Karpas-422 (cell line): ENCODE measurements at regions not wholly inside any gene's neighbourhood (a gene's known extent, or its start where the extent isn't known, plus 50 kb on each side); places are given as distances from the start of the nearest gene placed in this dataset.
"Not testable (repeated sequence)": the region's sequence is repeated elsewhere in the genome, so short reads cannot be mapped to it uniquely, and the experiment has no call there.

ENCODE experiments used
- DNase-seq: peaks from one replicate; pipeline ENCODE4 v3.0.0-alpha.2; 2015
- H2AFZ ChIP-seq: fragments of 200-600 bp; sonication (generic); 2 replicates; pipeline ENCODE4 v1.6.1; 2014; ENCODE audit warnings: antibody characterized with exemption, low read length, mixed read lengths
- H3K27ac ChIP-seq: fragments of 200-600 bp; sonication (generic); 2 replicates; pipeline ENCODE4 v1.5.1; 2014; ENCODE audit warnings: mild to moderate bottlenecking, low read length, moderate library complexity
- H3K27me3 ChIP-seq: fragments of 200-600 bp; sonication (generic); 2 replicates; pipeline ENCODE4 v1.6.1; 2014; ENCODE audit warnings: low read length, mixed read lengths
- H3K36me3 ChIP-seq: fragments of 200-600 bp; sonication (generic); 2 replicates; pipeline ENCODE4 v1.6.1; 2014; ENCODE audit warnings: low read length, mixed read lengths; ENCODE audit not compliant: insufficient read depth
- H3K4me1 ChIP-seq: fragments of 200-600 bp; sonication (generic); 2 replicates; pipeline ENCODE4 v1.6.1; 2014; ENCODE audit warnings: mild to moderate bottlenecking, low read length, mixed read lengths
- H3K4me2 ChIP-seq: fragments of 200-600 bp; sonication (generic); 2 replicates; pipeline ENCODE4 v1.6.1; 2014; ENCODE audit warnings: low read length, low read depth, mild to moderate bottlenecking; ENCODE audit not compliant: poor library complexity, severe bottlenecking
- H3K4me3 ChIP-seq: fragments of 200-600 bp; sonication (generic); 2 replicates; pipeline ENCODE4 v1.5.1; 2014; ENCODE audit warnings: mild to moderate bottlenecking, antibody characterized with exemption, low read length, mixed read lengths
- H3K79me2 ChIP-seq: fragments of 200-600 bp; sonication (generic); 2 replicates; pipeline ENCODE4 v1.6.1; 2014; ENCODE audit warnings: mild to moderate bottlenecking, low read length, mixed read lengths
- H3K9ac ChIP-seq: fragments of 200-600 bp; sonication (generic); 2 replicates; pipeline ENCODE4 v1.6.0; 2014; ENCODE audit warnings: low read length
- H3K9me2 ChIP-seq: fragments of 200-600 bp; sonication (generic), shearing (Covaris generic); replicated peaks from 2 replicates; pipeline ENCODE4 v1.6.0; 2014; ENCODE audit warnings: mild to moderate bottlenecking, low read length, moderate library complexity; ENCODE audit not compliant: insufficient read depth
- H3K9me3 ChIP-seq: fragments of 300-700, 200-600 bp; sonication (generic); 2 replicates; pipeline ENCODE4 v1.6.1; 2014; ENCODE audit warnings: low read length, mixed read lengths
- H4K20me1 ChIP-seq: fragments of 200-600 bp; sonication (generic); 2 replicates; pipeline ENCODE4 v1.6.1; 2014; ENCODE audit warnings: mild to moderate bottlenecking, antibody characterized with exemption, low read length, low read depth; ENCODE audit not compliant: insufficient read depth

GRCh38 chr19:14315433-14315832 is 65.8 kb upstream of the ADGRE5 start:
- no peaks in the 10 kb centered on the region for H3K27me3 ChIP-seq

GRCh38 chr19:14310055-14310454 is 71.2 kb upstream of the ADGRE5 start:
- no peak overlapping the region for H3K27ac ChIP-seq
- no peaks in the 10 kb centered on the region for H3K9me3 ChIP-seq
- no peaks in the 10 kb centered on the region for H3K27me3 ChIP-seq
- no peak overlapping the region for H3K4me2 ChIP-seq
- no peaks in the 10 kb centered on the region for H3K4me1 ChIP-seq
- H2AFZ ChIP-seq, result no peak overlapping the region
- H3K9me2 ChIP-seq, result no peaks in the 10 kb centered on the region
- DNase-seq, result no peak
- H3K36me3 ChIP-seq, result no peaks in the 10 kb centered on the region
- no peaks in the 10 kb centered on the region for H4K20me1 ChIP-seq
- no peak overlapping the region for H3K9ac ChIP-seq
- H3K79me2 ChIP-seq, result no peaks in the 10 kb centered on the region
- H3K4me3 ChIP-seq, result no peak overlapping the region

More at GRCh38 chr19:14315433-14315832, 65.8 kb upstream of the ADGRE5 start:
- H3K4me2 ChIP-seq, result no peak overlapping the region
- H3K79me2 ChIP-seq, result no peaks in the 10 kb centered on the region
- H3K9ac ChIP-seq, result no peak overlapping the region
- no peak overlapping the region for H3K27ac ChIP-seq
- H3K4me3 ChIP-seq, result no peak overlapping the region
- H4K20me1 ChIP-seq, result no peaks in the 10 kb centered on the region
- H2AFZ ChIP-seq, result no peak overlapping the region
- H3K36me3 ChIP-seq, result no peaks in the 10 kb centered on the region
- no peak for DNase-seq
- no peaks in the 10 kb centered on the region for H3K4me1 ChIP-seq
- H3K9me2 ChIP-seq, result no peaks in the 10 kb centered on the region
- H3K9me3 ChIP-seq, result no peaks in the 10 kb centered on the region

- H3K9ac ChIP-seq, result no peak overlapping the region
- H3K9me3 ChIP-seq, result no peaks in the 10 kb centered on the region
- H2AFZ ChIP-seq, result no peak overlapping the region
- H3K36me3 ChIP-seq, result no peaks in the 10 kb centered on the region
- no peaks in the 10 kb centered on the region for H3K9me2 ChIP-seq
- no peaks in the 10 kb centered on the region for H3K4me1 ChIP-seq
- H3K27me3 ChIP-seq, result no peaks in the 10 kb centered on the region
- H4K20me1 ChIP-seq, result no peaks in the 10 kb centered on the region
- no peak for DNase-seq
- no peak overlapping the region for H3K4me2 ChIP-seq
- H3K27ac ChIP-seq, result no peak overlapping the region
- H3K4me3 ChIP-seq, result no peak overlapping the region
- H3K79me2 ChIP-seq, result no peaks in the 10 kb centered on the region
Measured at GRCh38 chr19:14305706-14306105, 75.5 kb upstream of the ADGRE5 start.

- H3K27me3 ChIP-seq, result no peaks in the 10 kb centered on the region
- no peaks in the 10 kb centered on the region for H3K4me1 ChIP-seq
- DNase-seq, result no peak
- no peak overlapping the region for H3K9ac ChIP-seq
- no peaks in the 10 kb centered on the region for H4K20me1 ChIP-seq
- no peak overlapping the region for H3K27ac ChIP-seq
- H3K9me3 ChIP-seq, result no peaks in the 10 kb centered on the region
- no peaks in the 10 kb centered on the region for H3K79me2 ChIP-seq
- H2AFZ ChIP-seq, result no peak overlapping the region
- no peak overlapping the region for H3K4me2 ChIP-seq
- no peaks in the 10 kb centered on the region for H3K9me2 ChIP-seq
- H3K4me3 ChIP-seq, result no peak overlapping the region
- H3K36me3 ChIP-seq, result no peaks in the 10 kb centered on the region
Measured at GRCh38 chr19:14301150-14301549, 80.1 kb upstream of the ADGRE5 start.

- H3K79me2 ChIP-seq, result no peaks in the 10 kb centered on the region
- H3K9ac ChIP-seq, result no peak overlapping the region
- no peak overlapping the region for H3K4me2 ChIP-seq
- H3K27ac ChIP-seq, result no peak overlapping the region
- peak; percentile 47 for DNase-seq
- no peak overlapping the region for H3K4me3 ChIP-seq
- no peaks in the 10 kb centered on the region for H4K20me1 ChIP-seq
- no peak overlapping the region for H2AFZ ChIP-seq
- H3K9me2 ChIP-seq, result no peaks in the 10 kb centered on the region
- H3K9me3 ChIP-seq, result no peaks in the 10 kb centered on the region
- H3K36me3 ChIP-seq, result no peaks in the 10 kb centered on the region
- H3K27me3 ChIP-seq, result no peaks in the 10 kb centered on the region
- no peaks in the 10 kb centered on the region for H3K4me1 ChIP-seq
Measured at GRCh38 chr19:14300303-14300702, 80.9 kb upstream of the ADGRE5 start.

GRCh38 chr19:14299224-14299827 is 81.9 kb upstream of the ADGRE5 start:
- not testable (repeated sequence) for H3K36me3 ChIP-seq, H3K9me3 ChIP-seq, H3K27ac ChIP-seq, H3K79me2 ChIP-seq, H3K9me2 ChIP-seq, H4K20me1 ChIP-seq, H3K4me3 ChIP-seq, H3K4me2 ChIP-seq, H2AFZ ChIP-seq, H3K9ac ChIP-seq, H3K4me1 ChIP-seq, DNase-seq, H3K27me3 ChIP-seq

- not testable (repeated sequence) for DNase-seq, H3K9me3 ChIP-seq, H2AFZ ChIP-seq, H3K36me3 ChIP-seq, H4K20me1 ChIP-seq, H3K4me3 ChIP-seq, H3K4me1 ChIP-seq, H3K9me2 ChIP-seq, H3K9ac ChIP-seq, H3K27me3 ChIP-seq, H3K79me2 ChIP-seq, H3K4me2 ChIP-seq, H3K27ac ChIP-seq
Measured at GRCh38 chr19:14297883-14298576, 83.2 kb upstream of the ADGRE5 start.

GRCh38 chr19:14294974-14295373 is 86.3 kb upstream of the ADGRE5 start:
- H2AFZ ChIP-seq, H4K20me1 ChIP-seq, H3K9me2 ChIP-seq, H3K36me3 ChIP-seq, H3K9me3 ChIP-seq, H3K4me2 ChIP-seq, H3K27ac ChIP-seq, H3K9ac ChIP-seq, H3K79me2 ChIP-seq, H3K4me3 ChIP-seq, H3K27me3 ChIP-seq, H3K4me1 ChIP-seq: not testable (repeated sequence)
- peak; percentile 69 for DNase-seq
